Glomerular visceral epithelial cell (primary cell): ENCODE measurements at regions not wholly inside any gene's neighbourhood (a gene's known extent, or its start where the extent isn't known, plus 50 kb on each side); places are given as distances from the start of the nearest gene placed in this dataset.
"Not testable (repeated sequence)": the region's sequence is repeated elsewhere in the genome, so short reads cannot be mapped to it uniquely, and the experiment has no call there.

Experiments used
- DNase-seq: peaks from one replicate; pipeline ENCODE4 v3.0.0-alpha.2; 2016; ENCODE audit errors: extremely low spot score

DNA sequence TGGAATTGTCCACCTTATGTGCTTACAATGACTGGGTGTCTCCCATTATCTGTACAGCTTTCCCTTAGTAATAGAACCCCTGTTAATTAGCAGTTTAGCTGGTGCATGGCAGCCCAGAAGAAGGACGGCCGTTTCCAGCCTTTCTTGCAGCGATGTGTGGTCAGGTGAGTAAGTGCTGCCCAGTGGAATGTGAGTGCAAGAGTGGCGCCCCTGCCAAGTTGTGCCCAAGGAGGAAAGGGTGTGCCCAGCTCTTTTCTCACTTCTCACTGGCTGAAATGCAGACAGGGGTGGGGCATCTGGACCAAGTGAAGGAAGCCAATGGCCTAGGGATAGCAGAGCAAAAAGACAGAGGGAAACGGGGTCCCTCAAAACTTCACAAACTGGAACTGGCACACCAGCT lies 296.8 kb downstream of the PREX1 start:
- peak; percentile 21 for DNase-seq

- DNase-seq = no peak
Measured at GRCh38 chr20:48528346-48528745, 299.5 kb downstream of the PREX1 start.

GRCh38 chr20:48527771-48528170 lies 300.0 kb downstream of the PREX1 start:
- no peak for DNase-seq

GRCh38 chr20:48526936-48527335 lies 300.9 kb downstream of the PREX1 start:
- DNase-seq = no peak

- no peak for DNase-seq
Measured at GRCh38 chr20:48525400-48525799, 302.4 kb downstream of the PREX1 start.

GRCh38 chr20:48524582-48524981 lies 303.2 kb downstream of the PREX1 start:
- DNase-seq = no peak

DNA sequence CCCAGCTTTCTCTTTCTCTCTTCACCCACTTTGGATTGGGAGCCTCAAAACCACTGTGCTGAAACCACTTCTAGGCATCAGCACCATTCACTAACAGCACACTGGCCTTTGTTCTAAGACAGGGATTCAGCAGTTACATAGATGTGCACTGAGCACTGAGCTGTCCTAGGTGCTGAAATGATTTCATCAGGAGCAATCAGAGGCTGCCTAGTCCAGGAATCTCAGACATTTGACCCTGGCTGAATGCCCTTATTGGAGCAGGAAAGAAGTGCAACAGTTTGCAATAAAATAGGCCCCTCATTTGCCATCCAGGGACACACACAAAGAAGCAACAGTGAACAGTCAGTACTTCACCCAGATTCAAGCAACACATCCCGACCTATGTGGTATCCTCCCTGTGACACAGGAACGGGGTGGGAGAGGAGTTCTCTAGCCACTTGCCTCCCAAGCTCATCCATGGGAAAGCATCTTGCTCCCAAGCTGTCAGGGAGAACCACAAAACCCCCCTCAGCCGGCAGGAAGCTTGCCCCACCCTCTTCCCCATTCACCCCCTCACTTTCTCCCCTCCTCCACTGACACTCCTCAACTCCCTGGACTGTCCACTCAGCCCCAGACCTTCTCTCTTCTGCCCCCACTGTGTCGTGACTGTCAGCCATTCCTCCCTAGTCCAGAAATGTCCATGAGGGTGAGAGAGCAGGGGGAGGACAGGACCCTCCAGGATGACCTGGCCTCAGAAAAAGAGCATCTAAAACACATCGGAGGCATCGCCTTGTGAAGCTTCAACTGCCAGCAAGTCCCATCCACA lies 304.4 kb downstream of the PREX1 start:
- DNase-seq = peak; percentile 50

- no peak for DNase-seq
Measured at GRCh38 chr20:48521121-48521520, 306.7 kb downstream of the PREX1 start.

DNA sequence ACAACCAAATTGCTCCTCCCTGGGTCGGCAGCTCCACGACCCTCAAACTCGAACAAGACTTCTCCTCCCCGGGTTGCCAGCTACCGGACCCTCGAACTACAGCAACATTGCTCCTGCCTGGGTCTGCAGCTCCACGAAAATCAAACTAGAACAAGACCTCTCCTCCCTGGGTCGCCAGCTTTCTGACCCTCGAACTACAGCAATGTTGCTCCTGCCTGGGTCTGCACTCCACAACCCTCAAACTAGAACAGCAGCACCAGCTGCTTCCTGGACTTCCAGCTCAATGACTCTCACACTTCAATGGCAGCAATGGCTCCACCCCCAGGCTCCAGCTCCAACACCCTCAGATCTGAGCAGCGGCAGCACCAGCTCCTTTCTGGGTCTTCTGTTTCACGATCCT lies 311.6 kb downstream of the PREX1 start:
- peak; percentile 18 for DNase-seq

GRCh38 chr20:48514577-48514976 lies 313.2 kb downstream of the PREX1 start:
- not testable (repeated sequence) for DNase-seq

GRCh38 chr20:48512539-48512938 lies 315.3 kb downstream of the PREX1 start:
- not testable (repeated sequence) for DNase-seq

DNA sequence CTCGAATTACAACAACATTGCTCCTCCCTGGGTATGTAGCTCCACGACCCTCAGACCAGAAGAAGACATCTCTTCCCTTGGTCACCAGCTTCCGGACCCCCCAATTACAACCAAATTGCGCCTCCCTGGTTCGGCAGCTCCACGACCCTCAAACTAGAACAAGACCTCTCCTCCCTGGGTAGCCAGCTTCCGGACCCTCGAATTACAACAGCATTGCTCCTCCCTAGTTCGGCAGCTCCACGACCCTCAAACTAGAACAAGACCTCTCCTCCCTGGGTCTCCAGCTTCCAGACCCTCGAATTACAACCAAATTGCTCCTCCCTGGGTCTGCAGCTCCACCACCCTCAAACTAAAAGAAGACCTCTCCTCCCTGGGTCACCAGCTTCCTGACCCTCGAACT lies 322.7 kb downstream of the PREX1 start:
- DNase-seq = not testable (repeated sequence)

- DNase-seq = no peak
Measured at GRCh38 chr20:48503166-48503815, 324.5 kb downstream of the PREX1 start.

GRCh38 chr20:48502758-48503157 lies 325.0 kb downstream of the PREX1 start:
- DNase-seq = no peak

- DNase-seq = no peak
Measured at GRCh38 chr20:48502016-48502415, 325.8 kb downstream of the PREX1 start.

- not testable (repeated sequence) for DNase-seq
Measured at GRCh38 chr20:48500900-48501299, 326.9 kb downstream of the PREX1 start.

GRCh38 chr20:48498939-48499338 lies 328.9 kb downstream of the PREX1 start:
- DNase-seq = not testable (repeated sequence)

- not testable (repeated sequence) for DNase-seq
Measured at GRCh38 chr20:48498125-48498524, 329.7 kb downstream of the PREX1 start.

GRCh38 chr20:48493966-48494365 lies 333.8 kb downstream of the PREX1 start:
- DNase-seq = no peak

DNA sequence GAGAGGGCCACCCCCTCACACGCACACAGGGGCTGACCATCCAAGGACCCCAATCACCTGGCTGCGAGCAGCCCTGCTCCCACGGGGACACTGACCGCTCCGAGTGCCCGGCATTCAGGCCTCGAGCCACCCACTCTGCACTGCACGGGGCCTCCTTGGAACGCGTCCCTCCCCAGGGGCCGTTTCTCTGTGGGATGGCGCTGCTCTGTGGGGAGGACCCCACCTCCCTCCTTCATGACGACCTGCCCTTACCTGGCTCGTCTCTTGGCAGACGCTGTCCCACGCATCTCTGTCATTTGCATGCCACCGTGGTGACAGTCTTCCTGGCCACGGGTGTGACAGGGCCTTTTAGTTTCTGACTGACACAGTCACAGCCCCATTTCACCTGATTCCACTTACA lies 334.5 kb downstream of the PREX1 start:
- DNase-seq = not testable (repeated sequence)

DNA sequence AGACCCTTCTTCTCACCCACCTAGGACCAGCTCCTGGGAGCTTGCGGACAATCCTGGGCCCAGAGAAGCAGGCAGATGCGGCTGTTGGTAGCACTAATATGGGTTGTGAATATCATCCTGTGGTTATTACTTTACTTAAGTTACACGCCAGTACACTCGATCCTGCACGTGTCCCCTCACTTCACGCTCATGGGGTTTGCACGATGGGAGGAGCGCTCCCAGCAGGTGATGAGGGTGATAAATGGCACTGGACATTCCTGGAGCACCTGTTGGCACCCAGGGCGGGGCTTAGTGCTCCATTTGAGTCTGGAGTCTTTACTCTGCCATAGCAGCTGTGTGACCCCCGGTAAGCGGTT lies 335.1 kb downstream of the PREX1 start:
- DNase-seq = no peak

DNA sequence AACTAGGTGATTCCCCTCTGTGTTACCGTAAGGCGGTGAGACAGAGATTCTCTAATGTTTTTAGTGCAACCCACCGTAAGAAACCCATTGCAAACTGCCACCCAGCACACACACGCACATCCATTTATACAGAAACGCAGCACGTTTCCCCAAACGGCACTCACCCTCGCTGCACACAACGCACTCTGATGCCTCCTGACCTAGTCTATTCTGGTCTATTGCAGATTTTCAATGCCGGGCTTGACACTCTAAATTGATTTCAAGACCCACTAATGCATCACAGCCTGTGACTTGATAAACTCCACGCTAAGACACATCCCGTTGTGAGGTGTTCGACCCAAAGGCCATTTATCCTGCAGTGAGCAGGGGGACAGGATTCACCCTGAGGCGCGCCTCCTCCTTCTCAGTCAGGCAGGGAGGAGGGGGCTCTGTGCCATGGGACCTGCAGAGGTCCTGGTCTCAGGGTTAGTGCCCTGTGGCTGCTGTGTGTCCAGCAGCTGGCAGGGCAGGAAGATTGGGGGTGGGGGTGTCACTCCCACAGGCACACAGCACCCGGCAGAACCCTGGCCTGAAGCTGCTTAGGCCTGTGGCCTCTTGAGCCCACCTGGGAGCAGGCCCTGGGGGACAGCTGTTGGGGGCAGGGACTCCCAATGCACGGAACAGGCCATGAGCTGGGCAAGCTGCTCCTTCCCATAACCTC lies 335.6 kb downstream of the PREX1 start:
- no peak for DNase-seq
